ENCODE measurements at regions not wholly inside any gene's neighbourhood (a gene's known extent, or its start where the extent isn't known, plus 50 kb on each side); places are given as distances from the start of the nearest gene placed in this dataset.
"Not testable (repeated sequence)": the region's sequence is repeated elsewhere in the genome, so short reads cannot be mapped to it uniquely, and the experiment has no call there.

DNA sequence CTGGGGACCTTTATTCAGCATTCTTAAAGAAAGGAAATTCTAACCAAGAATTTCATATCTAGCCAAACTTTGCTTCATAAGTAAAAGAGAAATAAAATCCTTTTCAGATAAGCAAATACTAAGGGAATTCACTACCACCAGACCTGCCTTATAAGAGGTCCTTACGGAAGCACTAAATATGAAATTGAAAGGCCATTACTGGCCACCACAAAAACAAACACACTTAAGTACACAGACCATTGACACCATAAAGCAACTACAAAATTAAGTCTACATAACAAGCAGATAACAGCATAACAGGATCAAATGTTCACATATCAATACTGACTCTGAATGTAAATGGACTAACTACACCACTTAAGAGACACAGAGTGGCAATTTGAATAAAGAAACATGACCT is 361.4 kb upstream of the POU5F2 start:
- peaks cover 33% of the 10 kb centered on the region for H3K36me3 Mint-ChIP-seq
- peak overlapping the region; percentile 18 for H3K4me3 Mint-ChIP-seq
- H3K9me3 Mint-ChIP-seq = peaks cover 18% of the 10 kb centered on the region
- H3K4me1 Mint-ChIP-seq (ENCODE audit: low read depth in 2 of 2) = peaks cover 58 to 67% of the 10 kb centered on the region in 2 donors
- H3K27me3 Mint-ChIP-seq = no peaks in the 10 kb centered on the region
- DNase-seq (ENCODE audit: low spot score) (no peak), ATAC-seq (no peak)
- H3K27ac Mint-ChIP-seq = peak overlapping the region in 1 of 2 donors; percentile 0

DNA sequence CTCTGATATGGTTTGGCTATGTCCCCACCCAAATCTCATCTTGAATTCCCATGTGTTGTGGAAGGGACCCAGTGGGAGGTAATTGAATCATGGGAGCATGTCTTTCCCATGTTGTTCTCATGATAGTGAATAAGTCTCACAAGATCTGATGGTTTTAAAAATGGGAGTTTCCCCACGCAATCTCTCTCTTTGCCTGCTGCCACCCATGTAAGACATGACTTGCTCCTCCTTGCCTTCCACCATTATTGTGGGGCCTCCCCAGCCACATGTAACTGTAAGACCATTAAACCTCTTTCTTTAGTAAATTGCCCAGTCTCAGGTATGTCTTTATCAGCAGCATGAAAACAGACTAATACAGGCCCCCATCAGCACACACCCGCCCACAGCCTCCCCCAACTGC is 356.0 kb upstream of the POU5F2 start:
- not testable (repeated sequence) for ATAC-seq; DNase-seq (ENCODE audit: low spot score); H3K4me3 Mint-ChIP-seq; H3K9me3 Mint-ChIP-seq; H3K27me3 Mint-ChIP-seq; H3K27ac Mint-ChIP-seq
- Mint-ChIP-seq H3K4me1 (ENCODE audit: low read depth in 2 of 2) (peaks cover 38 to 47% of the 10 kb centered on the region in 2 donors), H3K36me3 (peaks cover 11% of the 10 kb centered on the region)

DNA sequence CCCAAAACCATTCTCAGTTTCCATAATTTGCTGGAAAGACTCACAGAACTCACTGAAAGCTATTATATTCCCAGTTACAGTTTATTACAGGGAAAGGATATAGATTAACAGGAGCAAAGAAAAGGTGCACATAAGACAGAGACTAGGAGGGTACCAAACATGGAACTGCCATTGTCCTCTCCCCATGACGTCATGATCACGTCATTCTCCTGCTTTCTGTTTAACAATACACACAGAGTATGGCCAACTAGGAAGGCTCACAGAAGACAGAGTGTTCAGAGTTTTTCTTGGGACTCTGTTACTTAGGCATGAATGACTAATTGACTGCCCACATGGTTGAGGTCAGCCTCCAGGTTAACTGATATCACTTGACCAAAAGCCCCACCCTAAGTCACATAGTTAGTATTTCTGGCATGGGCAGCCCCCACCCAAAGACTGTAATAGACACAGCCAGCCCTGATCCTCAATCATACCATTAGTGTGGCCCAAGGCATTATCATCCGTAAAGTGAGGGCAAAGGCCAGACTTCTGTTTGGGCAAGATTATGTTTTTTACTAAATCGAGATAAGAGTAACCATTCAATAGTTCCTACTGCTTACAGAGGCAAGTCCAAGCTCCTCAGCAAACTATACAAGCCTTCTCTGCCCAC is 353.5 kb upstream of the POU5F2 start:
- Mint-ChIP-seq H3K36me3 (peaks cover 11% of the 10 kb centered on the region), H3K4me1 (ENCODE audit: low read depth in 2 of 2) (peaks cover 28 to 36% of the 10 kb centered on the region in 2 donors), H3K27ac (no peak overlapping the region), H3K9me3 (peaks cover 3% of the 10 kb centered on the region), H3K27me3 (no peaks in the 10 kb centered on the region), H3K4me3 (no peak overlapping the region)
- ATAC-seq (no peak), DNase-seq (ENCODE audit: low spot score) (no peak)

DNA sequence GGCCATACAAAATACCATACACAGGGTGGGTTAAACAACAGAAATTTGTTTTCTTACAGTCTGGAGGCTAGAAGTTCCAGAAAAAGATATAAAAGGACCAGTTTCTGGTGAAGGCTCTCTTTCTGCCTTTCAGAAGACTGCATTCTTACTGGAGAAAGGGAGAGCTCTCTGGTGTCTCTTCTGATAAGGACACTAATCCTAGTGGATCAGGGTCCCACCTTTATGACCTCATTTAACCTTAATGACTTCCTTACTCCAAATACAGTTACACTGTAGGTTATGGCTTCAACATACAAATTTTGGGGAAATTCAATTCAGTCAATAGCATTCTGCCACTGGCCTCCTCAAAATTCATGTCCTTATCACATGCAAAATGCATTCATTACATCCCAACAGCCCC is 351.9 kb upstream of the POU5F2 start:
- H3K4me1 Mint-ChIP-seq (ENCODE audit: low read depth in 2 of 2) = peaks cover 22 to 29% of the 10 kb centered on the region in 2 donors

DNA sequence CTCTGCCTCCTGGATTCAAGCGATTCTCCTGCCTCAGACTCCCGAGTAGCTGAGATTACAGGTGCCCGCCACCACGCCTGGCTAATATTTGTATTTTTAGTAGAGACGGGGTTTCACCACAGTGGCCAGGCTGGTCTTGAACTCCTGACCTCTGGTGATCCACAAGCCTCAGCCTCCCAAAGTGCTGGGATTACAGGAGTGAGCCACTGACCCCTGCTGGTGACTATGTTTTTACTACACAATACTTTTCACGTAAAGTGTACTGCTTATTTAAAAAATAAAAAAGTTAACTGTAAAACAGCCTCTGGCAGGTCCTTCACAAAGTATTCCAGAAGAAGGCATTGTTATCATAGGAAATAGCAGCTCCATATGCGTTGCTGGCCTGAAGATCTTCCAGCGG is 345.2 kb upstream of the POU5F2 start:
- H3K36me3 Mint-ChIP-seq; H3K9me3 Mint-ChIP-seq; H3K27me3 Mint-ChIP-seq; H3K4me3 Mint-ChIP-seq; ATAC-seq; DNase-seq (ENCODE audit: low spot score); H3K27ac Mint-ChIP-seq: not testable (repeated sequence)
- H3K4me1 Mint-ChIP-seq (ENCODE audit: low read depth in 2 of 2) = peaks cover 23 to 24% of the 10 kb centered on the region in 2 donors

More for the DNA sequence above, 351.9 kb upstream of the POU5F2 start:
- no peak overlapping the region for H3K4me3 Mint-ChIP-seq
- H3K27ac Mint-ChIP-seq = no peak overlapping the region
- H3K9me3 Mint-ChIP-seq = peaks cover 3% of the 10 kb centered on the region
- peaks cover 7% of the 10 kb centered on the region for H3K36me3 Mint-ChIP-seq
- ATAC-seq (no peak), DNase-seq (ENCODE audit: low spot score) (no peak)
- H3K27me3 Mint-ChIP-seq = no peaks in the 10 kb centered on the region

DNA sequence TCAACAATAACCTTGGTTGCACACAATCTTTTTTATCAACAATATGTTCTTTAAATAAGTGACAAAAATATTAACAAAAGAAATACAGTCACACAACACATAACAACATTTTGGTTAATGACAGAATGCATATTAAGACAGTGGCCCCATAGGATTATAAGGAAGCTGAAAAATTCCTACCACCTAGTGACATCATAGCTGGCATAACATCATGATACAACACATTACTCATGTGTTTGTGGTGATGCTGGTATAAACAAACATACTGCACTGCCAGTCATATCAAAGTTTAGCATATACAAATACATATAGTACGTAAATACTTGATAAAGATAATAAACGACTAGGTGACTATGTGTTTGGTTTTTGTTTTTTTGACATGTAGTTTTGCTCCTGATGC is 344.8 kb upstream of the POU5F2 start:
- H3K9me3 Mint-ChIP-seq = no peaks in the 10 kb centered on the region
- no peak for ATAC-seq
- peaks cover 27 to 28% of the 10 kb centered on the region in 2 donors for H3K4me1 Mint-ChIP-seq (ENCODE audit: low read depth in 2 of 2)
- no peaks in the 10 kb centered on the region for H3K27me3 Mint-ChIP-seq
- DNase-seq (ENCODE audit: low spot score) = no peak
- H3K27ac Mint-ChIP-seq = no peak overlapping the region
- no peak overlapping the region for H3K4me3 Mint-ChIP-seq
- no peaks in the 10 kb centered on the region for H3K36me3 Mint-ChIP-seq

DNA sequence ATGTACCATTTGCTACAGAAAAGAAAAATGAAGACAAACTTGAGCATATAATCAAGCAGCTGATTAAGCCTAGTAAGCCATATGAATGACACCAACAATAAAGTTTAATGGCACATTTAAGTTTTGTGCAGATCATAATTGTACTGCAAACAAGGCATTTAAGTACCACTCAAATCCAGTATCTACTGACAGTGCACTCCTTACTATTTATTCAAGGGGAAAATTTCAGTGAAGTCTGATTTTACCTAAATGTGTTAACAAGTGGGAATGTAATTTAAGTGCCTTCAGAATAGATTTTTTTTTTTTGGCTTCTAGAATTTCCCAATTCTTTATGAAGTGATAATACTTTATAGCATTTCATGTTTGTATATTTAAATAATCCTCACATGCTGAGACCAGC is 341.0 kb upstream of the POU5F2 start:
- DNase-seq (ENCODE audit: low spot score) (no peak), ATAC-seq (no peak)
- Mint-ChIP-seq H3K4me3 (no peak overlapping the region), H3K9me3 (no peaks in the 10 kb centered on the region), H3K27ac (no peak overlapping the region), H3K36me3 (no peaks in the 10 kb centered on the region), H3K27me3 (no peaks in the 10 kb centered on the region), H3K4me1 (ENCODE audit: low read depth in 2 of 2) (peaks cover 24 to 38% of the 10 kb centered on the region in 2 donors)

DNA sequence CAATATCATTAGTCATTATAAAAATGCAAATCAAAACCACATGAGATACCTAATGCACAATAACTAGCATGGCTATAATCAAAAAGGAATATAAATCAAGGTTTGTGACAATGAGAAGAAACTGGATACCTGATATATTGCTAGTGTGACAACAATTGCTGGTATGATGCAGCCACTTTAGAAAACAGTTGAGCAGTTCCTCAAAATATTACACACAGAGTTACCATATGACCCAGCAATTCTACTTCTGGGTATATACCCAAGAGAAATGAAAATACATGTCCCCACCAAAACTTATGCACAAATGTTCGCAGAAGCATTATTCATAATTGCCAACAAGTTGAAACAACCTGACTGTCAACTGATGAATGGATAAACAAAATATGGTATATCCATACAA is 339.7 kb upstream of the POU5F2 start:
- Mint-ChIP-seq H3K27me3 (no peaks in the 10 kb centered on the region), H3K4me1 (ENCODE audit: low read depth in 2 of 2) (peaks cover 24 to 38% of the 10 kb centered on the region in 2 donors), H3K4me3 (no peak overlapping the region), H3K9me3 (no peaks in the 10 kb centered on the region), H3K27ac (no peak overlapping the region), H3K36me3 (no peaks in the 10 kb centered on the region)
- DNase-seq (ENCODE audit: low spot score) = no peak
- ATAC-seq = no peak

DNA sequence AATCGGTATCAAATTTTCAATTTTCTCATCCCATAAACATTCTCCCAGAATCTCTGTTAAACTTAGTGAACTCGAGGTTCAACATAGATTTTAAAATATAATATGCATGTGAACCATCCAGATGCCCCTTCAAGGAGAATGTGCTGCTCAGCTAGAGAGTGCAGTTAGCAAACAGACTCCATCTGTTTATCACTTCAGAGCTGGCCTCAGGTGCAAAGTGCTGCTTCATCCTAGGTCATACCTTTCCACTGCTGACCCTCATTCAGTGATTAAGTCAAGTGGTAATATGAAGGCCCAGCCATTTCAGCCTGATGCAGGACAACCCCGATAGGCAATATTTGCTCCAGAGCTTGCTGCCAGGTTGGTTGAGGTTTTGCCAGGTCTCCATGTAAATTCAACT is 339.0 kb upstream of the POU5F2 start:
- Mint-ChIP-seq H3K36me3 (no peaks in the 10 kb centered on the region), H3K9me3 (no peaks in the 10 kb centered on the region), H3K27ac (no peak overlapping the region), H3K27me3 (no peaks in the 10 kb centered on the region), H3K4me3 (no peak overlapping the region), H3K4me1 (ENCODE audit: low read depth in 2 of 2) (peaks cover 18 to 33% of the 10 kb centered on the region in 2 donors)
- DNase-seq (ENCODE audit: low spot score) (no peak), ATAC-seq (no peak)

DNA sequence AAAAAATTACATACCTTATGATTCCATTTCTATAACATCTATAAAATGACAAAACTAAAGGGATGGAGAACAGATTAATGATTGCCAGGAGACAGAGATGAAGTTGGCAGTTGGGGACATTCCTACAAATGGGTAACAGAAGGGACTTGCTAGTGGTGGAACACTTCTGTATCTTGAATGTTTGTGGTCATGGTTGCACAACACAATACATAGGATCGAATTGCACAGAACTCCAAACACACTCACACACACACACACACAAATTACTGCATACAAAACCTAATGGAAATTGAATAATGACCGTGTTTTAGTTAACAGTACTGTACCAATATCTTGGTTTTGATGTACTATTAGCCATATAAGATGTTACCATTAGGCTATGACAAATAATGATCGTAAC is 330.7 kb upstream of the POU5F2 start:
- H3K36me3 Mint-ChIP-seq = peaks cover 7% of the 10 kb centered on the region
- H3K27me3 Mint-ChIP-seq = no peaks in the 10 kb centered on the region
- no peak overlapping the region for H3K4me3 Mint-ChIP-seq
- no peak for DNase-seq (ENCODE audit: low spot score)
- no peak overlapping the region for H3K27ac Mint-ChIP-seq
- H3K9me3 Mint-ChIP-seq = peaks cover 3% of the 10 kb centered on the region
- no peak for ATAC-seq
- H3K4me1 Mint-ChIP-seq (ENCODE audit: low read depth in 2 of 2) = peaks cover 30 to 33% of the 10 kb centered on the region in 2 donors

DNA sequence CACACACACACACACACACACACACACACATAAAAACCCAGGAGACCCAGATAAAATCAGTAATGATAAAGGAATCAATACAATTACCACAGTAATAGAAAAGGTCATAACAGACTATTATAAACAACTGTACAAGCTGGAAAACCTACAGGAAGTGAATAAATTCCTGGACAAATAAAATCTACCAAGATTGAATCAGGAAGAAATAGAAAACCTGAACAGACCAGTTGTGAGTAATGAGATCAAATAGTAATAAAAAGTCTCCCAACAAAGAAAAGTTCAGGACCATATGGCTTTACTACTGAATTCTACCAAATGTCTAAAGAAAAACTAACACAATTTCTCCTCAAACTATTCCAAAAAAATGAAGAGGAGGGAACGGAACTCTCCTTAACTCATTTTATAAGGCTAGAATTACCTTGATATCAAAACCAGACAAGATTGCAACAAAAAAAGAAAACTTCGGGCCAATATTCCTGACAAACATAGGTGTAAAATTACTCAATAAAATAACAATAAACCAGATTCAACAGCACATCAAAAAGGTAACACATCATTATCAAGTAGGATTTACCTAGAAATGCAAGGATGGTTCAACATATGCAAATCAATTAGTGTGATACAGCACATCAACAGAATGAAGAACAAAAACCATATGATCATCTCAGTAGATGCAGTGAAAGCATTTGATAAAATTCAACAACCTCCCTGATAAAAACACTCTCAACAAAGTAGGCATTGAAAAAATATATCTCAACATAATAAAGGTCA is 325.2 kb upstream of the POU5F2 start:
- DNase-seq (ENCODE audit: low spot score) (no peak), ATAC-seq (no peak)
- Mint-ChIP-seq H3K27ac (no peak overlapping the region), H3K4me3 (no peak overlapping the region), H3K27me3 (no peaks in the 10 kb centered on the region), H3K4me1 (ENCODE audit: low read depth in 2 of 2) (peaks cover 34 to 43% of the 10 kb centered on the region in 2 donors), H3K9me3 (peaks cover 22% of the 10 kb centered on the region), H3K36me3 (peaks cover 43% of the 10 kb centered on the region)

DNA sequence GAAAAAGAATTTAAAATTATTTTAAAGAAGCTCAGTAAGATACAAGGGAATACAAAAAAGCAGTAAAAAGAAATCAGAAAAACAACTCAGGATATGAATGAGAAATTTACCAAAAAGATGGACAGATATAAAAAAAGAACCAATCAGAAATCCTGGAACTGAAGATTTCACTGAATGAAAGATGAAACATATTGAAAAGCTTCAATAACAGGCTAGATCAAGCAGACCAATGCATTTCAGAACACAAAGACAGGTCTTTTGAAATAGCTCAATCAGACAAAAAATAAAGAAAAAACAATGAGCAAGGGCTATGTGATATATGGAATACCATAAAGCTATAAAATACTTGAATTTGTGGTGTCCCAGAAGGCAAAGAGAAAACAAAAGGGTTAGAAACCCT is 322.6 kb upstream of the POU5F2 start:
- ATAC-seq (no peak), DNase-seq (ENCODE audit: low spot score) (no peak)
- H3K27me3 Mint-ChIP-seq = no peaks in the 10 kb centered on the region
- H3K4me3 Mint-ChIP-seq = no peak overlapping the region
- peaks cover 22% of the 10 kb centered on the region for H3K9me3 Mint-ChIP-seq
- H3K27ac Mint-ChIP-seq = no peak overlapping the region
- peaks cover 20 to 32% of the 10 kb centered on the region in 2 donors for H3K4me1 Mint-ChIP-seq (ENCODE audit: low read depth in 2 of 2)
- peaks cover 43% of the 10 kb centered on the region for H3K36me3 Mint-ChIP-seq

DNA sequence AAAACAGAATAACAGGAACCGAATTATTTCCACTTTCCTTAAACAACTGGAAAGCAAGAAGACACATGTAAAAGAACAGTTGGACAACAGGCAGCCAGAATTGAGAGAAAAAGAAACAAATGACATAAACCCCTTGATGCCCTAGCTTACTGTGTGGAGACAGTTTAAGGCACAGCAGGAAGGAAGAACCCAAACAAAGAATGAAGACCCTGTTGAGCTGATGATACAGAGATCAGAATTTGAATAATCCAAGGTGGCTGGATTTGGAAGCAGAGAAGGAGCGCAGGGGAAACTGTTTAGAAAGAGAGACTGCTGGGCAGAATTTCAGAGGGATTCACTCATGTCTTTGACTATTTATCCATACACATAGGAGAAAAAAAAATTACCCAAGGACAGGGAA is 316.3 kb upstream of the POU5F2 start:
- H3K27ac Mint-ChIP-seq = no peak overlapping the region

DNA sequence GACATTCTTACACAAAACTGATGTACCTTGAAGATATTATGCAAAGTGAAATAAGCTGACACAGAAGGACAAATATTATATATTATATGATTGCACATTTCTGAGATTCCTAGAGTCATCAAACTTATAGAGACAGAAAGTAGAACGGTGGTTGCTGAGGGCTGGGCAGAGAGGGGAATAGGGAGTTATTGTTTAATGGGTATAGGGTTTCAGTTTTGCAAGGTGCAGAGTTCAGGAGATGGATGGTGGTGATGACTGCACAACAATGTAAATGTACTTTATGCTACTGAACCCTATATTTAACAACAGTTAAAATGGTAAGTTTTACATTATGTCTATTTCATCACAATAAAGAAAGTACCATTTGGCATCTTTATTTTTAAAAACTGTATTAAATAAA is 315.8 kb upstream of the POU5F2 start:
- ATAC-seq (no peak), DNase-seq (ENCODE audit: low spot score) (no peak)
- Mint-ChIP-seq H3K36me3 (peaks cover 6% of the 10 kb centered on the region), H3K27ac (no peak overlapping the region), H3K4me1 (ENCODE audit: low read depth in 2 of 2) (peaks cover 23 to 27% of the 10 kb centered on the region in 2 donors), H3K4me3 (no peak overlapping the region), H3K9me3 (peaks cover 4% of the 10 kb centered on the region), H3K27me3 (no peaks in the 10 kb centered on the region)

More for the DNA sequence above, 316.3 kb upstream of the POU5F2 start:
- peaks cover 28 to 29% of the 10 kb centered on the region in 2 donors for H3K4me1 Mint-ChIP-seq (ENCODE audit: low read depth in 2 of 2)
- DNase-seq (ENCODE audit: low spot score) (no peak), ATAC-seq (no peak)
- H3K27me3 Mint-ChIP-seq = no peaks in the 10 kb centered on the region
- H3K9me3 Mint-ChIP-seq = peaks cover 4% of the 10 kb centered on the region
- peaks cover 6% of the 10 kb centered on the region for H3K36me3 Mint-ChIP-seq
- no peak overlapping the region for H3K4me3 Mint-ChIP-seq
